GM23338 (cell line): ENCODE measurements at regions not wholly inside any gene's neighbourhood (a gene's known extent, or its start where the extent isn't known, plus 50 kb on each side); places are given as distances from the start of the nearest gene placed in this dataset.

Experiments used
- ATAC-seq: fragments of 200-7000 bp; cut with Tn5 transposase; 3 replicates; pipeline ENCODE4 v1.9.1; 2020
- DNase-seq: peaks from one replicate; pipeline ENCODE4 v3.0.0-alpha.2; 2015; ENCODE audit warnings: low spot score
- H2AFZ ChIP-seq: fragments of 200-600 bp; sonication (generic); 2 replicates; pipeline ENCODE4 v1.8.0; 2016; ENCODE audit warnings: antibody characterized with exemption, mild to moderate bottlenecking, moderate library complexity
- H3F3A ChIP-seq: fragments of 200-600 bp; sonication (generic); replicated peaks from 2 replicates; pipeline ENCODE4 v1.8.0; 2017; ENCODE audit warnings: antibody characterized with exemption, mixed run types, low read depth
- H3K27ac ChIP-seq: fragments of 200-600 bp; sonication (generic); 2 replicates; pipeline ENCODE4 v1.6.1; 2016; ENCODE audit warnings: low read depth
- H3K27me3 ChIP-seq: fragments of 200-600 bp; sonication (generic); 2 replicates; pipeline ENCODE4 v1.8.0; 2016; ENCODE audit warnings: mild to moderate bottlenecking, mixed run types, moderate library complexity; ENCODE audit not compliant: insufficient read depth
- H3K36me3 ChIP-seq: fragments of 200-600 bp; sonication (generic); 2 replicates; pipeline ENCODE4 v1.8.0; 2016; ENCODE audit warnings: mild to moderate bottlenecking; ENCODE audit not compliant: insufficient read depth
- H3K4me1 ChIP-seq: fragments of 200-600 bp; sonication (generic); 2 replicates; pipeline ENCODE4 v1.8.0; 2016; ENCODE audit warnings: mild to moderate bottlenecking, moderate library complexity; ENCODE audit not compliant: insufficient read depth
- H3K4me2 ChIP-seq: fragments of 200-600 bp; sonication (generic); 2 replicates; pipeline ENCODE4 v1.7.1; 2017; ENCODE audit warnings: mixed run types
- H3K4me3 ChIP-seq: fragments of 200-600 bp; sonication (generic); 2 replicates; pipeline ENCODE4 v1.6.1; 2016; ENCODE audit warnings: mixed run types
- H3K79me2 ChIP-seq: fragments of 200-600 bp; sonication (generic); replicated peaks from 2 replicates; pipeline ENCODE4 v1.8.0; 2017; ENCODE audit warnings: mild to moderate bottlenecking; ENCODE audit not compliant: insufficient read depth
- H3K9me2 ChIP-seq: fragments of 200-600 bp; sonication (generic); 2 replicates; pipeline ENCODE4 v1.8.0; 2017; ENCODE audit not compliant: insufficient read depth
- H4K20me1 ChIP-seq: fragments of 200-600 bp; sonication (generic); replicated peaks from 2 replicates; pipeline ENCODE4 v1.8.0; 2017; ENCODE audit warnings: mild to moderate bottlenecking; ENCODE audit not compliant: insufficient read depth
- H3K27ac Mint-ChIP-seq: 2 replicates; pipeline ENCODE4 v1.8.0; 2020; ENCODE audit warnings: inconsistent platforms, mild to moderate bottlenecking, moderate library complexity, mixed read lengths
- H3K27me3 Mint-ChIP-seq: 3 replicates; pipeline ENCODE4 v1.8.0; 2022; ENCODE audit warnings: low read depth, mild to moderate bottlenecking, moderate library complexity, mixed read lengths, inconsistent platforms; ENCODE audit not compliant: insufficient read depth, poor library complexity
- H3K36me3 Mint-ChIP-seq: 3 replicates; pipeline ENCODE4 v1.8.0; 2021; ENCODE audit warnings: low read depth, mild to moderate bottlenecking, inconsistent platforms, moderate library complexity, mixed read lengths
- H3K4me1 Mint-ChIP-seq: 3 replicates; pipeline ENCODE4 v1.8.0; 2020; ENCODE audit warnings: mild to moderate bottlenecking, inconsistent platforms, mixed read lengths
- H3K4me3 Mint-ChIP-seq: 3 replicates; pipeline ENCODE4 v1.8.0; 2021; ENCODE audit warnings: moderate library complexity, mild to moderate bottlenecking, inconsistent platforms, mixed read lengths
- H3K9me3 Mint-ChIP-seq: 3 replicates; pipeline ENCODE4 v1.8.0; 2020; ENCODE audit warnings: moderate library complexity, mild to moderate bottlenecking, inconsistent platforms, mixed read lengths
- CREB1 ChIP-seq: fragments of 250-450 bp; sonication (Bioruptor Pico); IDR thresholded peaks from 2 replicates; pipeline ENCODE4 v1.5.0; 2020; ENCODE audit warnings: low read depth, mild to moderate bottlenecking, moderate library complexity
- ETS1 ChIP-seq: IDR thresholded peaks from 2 replicates; pipeline ENCODE4 v1.6.1; 2016; ENCODE audit warnings: antibody characterized with exemption
- JUNB ChIP-seq: IDR thresholded peaks from one replicate; pipeline ENCODE4 v1.6.1; 2016; ENCODE audit warnings: antibody characterized with exemption; ENCODE audit not compliant: unreplicated experiment
- NANOG ChIP-seq: IDR thresholded peaks from 2 replicates; pipeline ENCODE4 v1.6.1; 2016; ENCODE audit warnings: antibody characterized with exemption, borderline replicate concordance
- POLR2AphosphoS5 ChIP-seq: IDR thresholded peaks from 2 replicates; pipeline ENCODE4 v1.6.1; 2016; ENCODE audit warnings: antibody characterized with exemption, low read depth
- REST ChIP-seq: IDR thresholded peaks from one replicate; pipeline ENCODE4 v1.6.1; 2018; ENCODE audit warnings: antibody characterized with exemption; ENCODE audit not compliant: unreplicated experiment
- ZNF462 ChIP-seq: fragments of 250-450 bp; sonication (Bioruptor Pico); IDR thresholded peaks from 2 replicates; pipeline ENCODE4 v1.5.0; 2020; ENCODE audit warnings: mild to moderate bottlenecking, moderate library complexity

DNA sequence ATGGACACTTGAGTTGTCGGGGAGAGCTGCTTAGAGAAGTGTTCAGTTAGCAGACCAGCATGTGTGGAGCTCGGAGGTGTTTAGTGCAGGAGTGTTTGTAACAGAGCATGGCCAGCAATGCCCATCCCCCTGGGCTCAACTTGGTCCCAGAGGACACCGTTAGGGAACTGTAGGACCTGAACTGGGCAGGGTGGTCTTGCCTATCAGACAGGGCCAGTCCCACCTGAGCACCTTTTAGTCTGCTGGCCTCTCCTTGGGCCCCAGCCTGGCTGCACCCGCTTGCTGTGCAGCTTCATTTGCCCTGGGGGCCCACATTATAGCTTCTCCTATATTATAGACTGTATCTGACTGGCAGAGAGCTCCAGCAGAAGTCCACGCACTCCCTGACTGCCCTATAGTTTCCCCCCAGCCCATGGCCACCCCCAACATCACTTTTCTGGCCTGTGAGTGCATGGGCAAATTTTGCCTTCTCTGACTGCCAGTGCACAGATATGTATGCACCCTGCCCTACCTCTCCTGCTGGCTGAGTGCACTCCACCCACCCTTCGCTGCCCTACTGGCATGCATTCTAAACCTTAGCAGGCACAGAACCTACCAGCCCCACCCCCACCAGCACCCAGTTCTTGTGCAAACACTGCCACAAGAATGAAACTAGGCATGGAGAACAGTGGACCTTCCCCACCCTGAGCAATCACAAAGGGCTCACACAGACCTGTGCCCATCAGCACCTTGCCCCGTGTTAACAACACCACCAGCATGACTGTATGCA lies 1030.6 kb upstream of the GHITM start (continued):
- TF ChIP-seq ZNF462 (CRISPR knock-in tag) (no peak), POLR2AphosphoS5 (no peak), ETS1 (no peak), JUNB (no peak), CREB1 (CRISPR knock-in tag) (no peak)

GRCh38 chr10:83119346-83119745 lies 1020.0 kb upstream of the GHITM start:
- Mint-ChIP-seq H3K9me3 (no peaks in the 10 kb centered on the region), H3K36me3 (no peaks in the 10 kb centered on the region)

More at GRCh38 chr10:83119346-83119745, 1020.0 kb upstream of the GHITM start:
- TF ChIP-seq REST = no peak
- no peak for TF ChIP-seq NANOG
- Mint-ChIP-seq H3K4me1 (no peaks in the 10 kb centered on the region; the same call in 2 of the 3 replicates), H3K27ac (no peak overlapping the region), H3K4me3 (no peak overlapping the region), H3K27me3 (peaks cover 1% of the 10 kb centered on the region)
- no peak overlapping the region for H3K27ac ChIP-seq
- DNase-seq (no peak), ATAC-seq (no peak)
- no peaks in the 10 kb centered on the region for H3K4me1 ChIP-seq
- no peaks in the 10 kb centered on the region for H3K36me3 ChIP-seq
- no peaks in the 10 kb centered on the region for H4K20me1 ChIP-seq
- no peaks in the 10 kb centered on the region for H3F3A ChIP-seq
- no peak overlapping the region for H2AFZ ChIP-seq
- H3K4me3 ChIP-seq = no peak overlapping the region
- H3K79me2 ChIP-seq = no peaks in the 10 kb centered on the region
- H3K4me2 ChIP-seq = no peak overlapping the region
- H3K9me2 ChIP-seq = no peaks in the 10 kb centered on the region
- H3K27me3 ChIP-seq = no peaks in the 10 kb centered on the region
